ENCODE measurements at regions not wholly inside any gene's neighbourhood (a gene's known extent, or its start where the extent isn't known, plus 50 kb on each side); places are given as distances from the start of the nearest gene placed in this dataset.
"Not testable (repeated sequence)": the region's sequence is repeated elsewhere in the genome, so short reads cannot be mapped to it uniquely, and the experiment has no call there.

GRCh38 chr7:9505516-9505915, 1072.1 kb downstream of the NXPH1 start:
- H3K9me3 ChIP-seq = no peaks in the 10 kb centered on the region
- no peaks in the 10 kb centered on the region for H3K36me3 ChIP-seq
- intact Hi-C loops (cut with DNase I) = no loop called here
- H3K4me3 ChIP-seq = no peak overlapping the region
- no peak for TF ChIP-seq POLR2AphosphoS5 (IDR thresholded peaks at IDR 0.05; ENCODE audit: insufficient read depth in 1 of 2, low read depth in 1 of 2)
- no peak for TF ChIP-seq CTCF (IDR thresholded peaks at IDR 0.05)
- TF ChIP-seq POLR2A (IDR thresholded peaks at IDR 0.05) = no peak
- DNase-seq (ENCODE audit: extremely low spot score in 2 of 2) = no peak
- H3K27ac ChIP-seq = no peak overlapping the region
- H3K4me1 ChIP-seq = no peaks in the 10 kb centered on the region
- no peaks in the 10 kb centered on the region for H3K27me3 ChIP-seq

- H3K27me3 ChIP-seq = no peaks in the 10 kb centered on the region
- H3K36me3 ChIP-seq = no peaks in the 10 kb centered on the region
- no peak overlapping the region for H3K4me3 ChIP-seq
- H3K4me1 ChIP-seq = no peaks in the 10 kb centered on the region
- TF ChIP-seq CTCF (IDR thresholded peaks at IDR 0.05) = no peak
- no peak for TF ChIP-seq POLR2AphosphoS5 (IDR thresholded peaks at IDR 0.05; ENCODE audit: insufficient read depth in 1 of 2, low read depth in 1 of 2)
- TF ChIP-seq POLR2A (IDR thresholded peaks at IDR 0.05) = no peak
- intact Hi-C loops (cut with DNase I) = no loop called here
- no peak for DNase-seq (ENCODE audit: extremely low spot score in 2 of 2)
- H3K9me3 ChIP-seq = no peaks in the 10 kb centered on the region
- no peak overlapping the region for H3K27ac ChIP-seq
Measured at GRCh38 chr7:9507290-9507689, 1073.9 kb downstream of the NXPH1 start.

GRCh38 chr7:9516662-9517061, 1083.3 kb downstream of the NXPH1 start:
- Histone ChIP-seq H3K36me3 (no peaks in the 10 kb centered on the region), H3K4me3 (no peak overlapping the region), H3K9me3 (no peaks in the 10 kb centered on the region), H3K4me1 (no peaks in the 10 kb centered on the region), H3K27me3 (no peaks in the 10 kb centered on the region), H3K27ac (no peak overlapping the region)
- DNase-seq (ENCODE audit: extremely low spot score in 2 of 2) = no peak
- intact Hi-C loops (cut with DNase I) = no loop called here
- TF ChIP-seq POLR2A (IDR thresholded peaks at IDR 0.05) = no peak
- TF ChIP-seq CTCF (IDR thresholded peaks at IDR 0.05) = no peak
- no peak for TF ChIP-seq POLR2AphosphoS5 (IDR thresholded peaks at IDR 0.05; ENCODE audit: insufficient read depth in 1 of 2, low read depth in 1 of 2)

GRCh38 chr7:9523579-9523978, 1090.2 kb downstream of the NXPH1 start:
- Histone ChIP-seq H3K27me3 (no peaks in the 10 kb centered on the region), H3K36me3 (no peaks in the 10 kb centered on the region), H3K9me3 (no peaks in the 10 kb centered on the region), H3K27ac (no peak overlapping the region), H3K4me3 (no peak overlapping the region), H3K4me1 (no peaks in the 10 kb centered on the region)
- intact Hi-C loops (cut with DNase I) = no loop called here
- TF ChIP-seq CTCF (IDR thresholded peaks at IDR 0.05) (no peak), POLR2A (IDR thresholded peaks at IDR 0.05) (no peak), POLR2AphosphoS5 (IDR thresholded peaks at IDR 0.05; ENCODE audit: insufficient read depth in 1 of 2, low read depth in 1 of 2) (no peak)
- no peak for DNase-seq (ENCODE audit: extremely low spot score in 2 of 2)

GRCh38 chr7:9552431-9552830, 1119.0 kb downstream of the NXPH1 start:
- DNase-seq (ENCODE audit: extremely low spot score in 2 of 2); H3K4me3 ChIP-seq; H3K27ac ChIP-seq; H3K27me3 ChIP-seq; H3K4me1 ChIP-seq; H3K36me3 ChIP-seq; intact Hi-C loops (cut with DNase I); H3K9me3 ChIP-seq: not testable (repeated sequence)

GRCh38 chr7:9557853-9558252, 1124.4 kb downstream of the NXPH1 start:
- intact Hi-C loops (cut with DNase I) = no loop called here
- Histone ChIP-seq H3K9me3 (no peaks in the 10 kb centered on the region), H3K4me3 (no peak overlapping the region), H3K27me3 (no peaks in the 10 kb centered on the region), H3K4me1 (no peaks in the 10 kb centered on the region), H3K36me3 (no peaks in the 10 kb centered on the region), H3K27ac (no peak overlapping the region)
- TF ChIP-seq POLR2A (IDR thresholded peaks at IDR 0.05) = no peak
- no peak for TF ChIP-seq CTCF (IDR thresholded peaks at IDR 0.05)
- TF ChIP-seq POLR2AphosphoS5 (IDR thresholded peaks at IDR 0.05; ENCODE audit: insufficient read depth in 1 of 2, low read depth in 1 of 2) = no peak
- DNase-seq (ENCODE audit: extremely low spot score in 2 of 2) = no peak
